GM13977 (cell line): ENCODE measurements at regions not wholly inside any gene's neighbourhood (a gene's known extent, or its start where the extent isn't known, plus 50 kb on each side); places are given as distances from the start of the nearest gene placed in this dataset.
"Not testable (repeated sequence)": the region's sequence is repeated elsewhere in the genome, so short reads cannot be mapped to it uniquely, and the experiment has no call there.

Source experiments
- DNase-seq: peaks from one replicate; pipeline ENCODE4 v3.0.0; 2012; ENCODE audit warnings: low spot score
- in situ Hi-C: fragments of 300-500 bp; cut with MboI; formaldehyde crosslinking; loops from one replicate; pipeline ENCODE4 v1.12.0; 2022; ENCODE audit warnings: low sequenced_read_pairs, low pct_unique_long_range_greater_than_20kb, mixed read lengths, inconsistent platforms; ENCODE audit not compliant: unreplicated experiment
- TF ChIP-seq, protein P1 (sequence below): IDR thresholded peaks from 2 replicates; pipeline ENCODE4 v1.5.1; 2012; ENCODE audit warnings: mild to moderate bottlenecking, control low read depth; ENCODE audit not compliant: insufficient read depth; ENCODE audit errors: extremely low read depth, missing control alignments

DNA sequence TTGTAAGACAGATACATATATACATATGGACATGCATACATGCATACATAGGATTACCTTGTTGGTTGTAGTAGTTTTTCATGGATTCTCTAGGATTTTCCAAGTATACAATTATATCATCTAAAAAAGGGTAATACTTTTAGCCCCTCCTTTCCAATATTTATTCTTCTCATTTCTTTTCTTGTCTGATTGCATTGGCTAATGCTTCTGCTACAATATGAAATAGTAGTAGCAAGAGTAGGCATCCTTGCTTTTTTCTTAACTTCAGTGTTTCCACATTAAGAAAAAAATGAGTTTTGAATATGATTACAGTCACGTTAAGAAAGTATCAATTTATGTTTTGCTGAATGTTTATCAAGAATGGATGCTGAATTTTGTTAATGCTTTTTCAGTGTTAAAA, 58.0 kb downstream of the RBFOX3 start:
- DNase-seq: no peak
- in situ Hi-C loops: no loop called here
- TF ChIP-seq, protein P1, sequence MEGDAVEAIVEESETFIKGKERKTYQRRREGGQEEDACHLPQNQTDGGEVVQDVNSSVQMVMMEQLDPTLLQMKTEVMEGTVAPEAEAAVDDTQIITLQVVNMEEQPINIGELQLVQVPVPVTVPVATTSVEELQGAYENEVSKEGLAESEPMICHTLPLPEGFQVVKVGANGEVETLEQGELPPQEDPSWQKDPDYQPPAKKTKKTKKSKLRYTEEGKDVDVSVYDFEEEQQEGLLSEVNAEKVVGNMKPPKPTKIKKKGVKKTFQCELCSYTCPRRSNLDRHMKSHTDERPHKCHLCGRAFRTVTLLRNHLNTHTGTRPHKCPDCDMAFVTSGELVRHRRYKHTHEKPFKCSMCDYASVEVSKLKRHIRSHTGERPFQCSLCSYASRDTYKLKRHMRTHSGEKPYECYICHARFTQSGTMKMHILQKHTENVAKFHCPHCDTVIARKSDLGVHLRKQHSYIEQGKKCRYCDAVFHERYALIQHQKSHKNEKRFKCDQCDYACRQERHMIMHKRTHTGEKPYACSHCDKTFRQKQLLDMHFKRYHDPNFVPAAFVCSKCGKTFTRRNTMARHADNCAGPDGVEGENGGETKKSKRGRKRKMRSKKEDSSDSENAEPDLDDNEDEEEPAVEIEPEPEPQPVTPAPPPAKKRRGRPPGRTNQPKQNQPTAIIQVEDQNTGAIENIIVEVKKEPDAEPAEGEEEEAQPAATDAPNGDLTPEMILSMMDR: no peak

GRCh38 chr17:79552405-79552804, 58.4 kb downstream of the RBFOX3 start:
- TF ChIP-seq, protein P1: no peak
- in situ Hi-C loops: no loop called here
- no peak for DNase-seq

GRCh38 chr17:79549141-79549915, 61.5 kb downstream of the RBFOX3 start:
- no peak for DNase-seq
- in situ Hi-C loops: no loop called here
- TF ChIP-seq, protein P1: no peak

- DNase-seq: no peak
- in situ Hi-C loops: no loop called here
- TF ChIP-seq, protein P1: no peak
Observed at GRCh38 chr17:79548116-79548515, 62.7 kb downstream of the RBFOX3 start.

DNA sequence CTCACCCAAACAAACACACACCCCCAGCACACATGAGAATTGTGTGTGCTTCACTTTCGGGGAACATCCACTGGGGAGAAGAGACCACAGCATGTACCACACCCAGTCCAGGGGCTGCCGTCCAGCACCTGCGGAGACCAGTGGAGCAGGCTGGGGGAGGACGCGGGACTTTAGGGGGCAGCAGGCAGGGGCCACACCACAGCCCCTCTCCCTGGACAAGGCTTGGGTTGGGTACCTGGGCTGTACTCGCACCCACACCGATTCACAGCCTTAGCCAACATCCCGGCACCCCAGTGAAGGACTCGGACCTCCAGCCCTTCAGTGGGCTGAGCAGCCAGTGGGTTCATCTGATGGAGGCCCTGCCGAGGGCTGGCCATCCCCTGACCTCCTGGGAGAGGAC, 63.3 kb downstream of the RBFOX3 start:
- in situ Hi-C loops: no loop called here
- DNase-seq: no peak
- TF ChIP-seq, protein P1: no peak

- DNase-seq, in situ Hi-C loops: not testable (repeated sequence)
Observed at GRCh38 chr17:79547171-79547570, 63.7 kb downstream of the RBFOX3 start.

- in situ Hi-C loops: no loop called here
- DNase-seq: no peak
- TF ChIP-seq, protein P1: no peak
Observed at GRCh38 chr17:79546386-79546785, 64.5 kb downstream of the RBFOX3 start.
